BLaER1 (cell line): ENCODE measurements at regions not wholly inside any gene's neighbourhood (a gene's known extent, or its start where the extent isn't known, plus 50 kb on each side); places are given as distances from the start of the nearest gene placed in this dataset.

Experiments
- H3K27ac ChIP-seq: shearing (Covaris generic); formaldehyde crosslinking; 2 replicates; pipeline ENCODE4 v1.8.1; 2022
- H3K27me3 ChIP-seq: shearing (Covaris generic); formaldehyde crosslinking; 2 replicates; pipeline ENCODE4 v1.8.1; 2022
- H3K36me3 ChIP-seq: shearing (Covaris generic); formaldehyde crosslinking; 2 replicates; pipeline ENCODE4 v1.8.1; 2022
- H3K4me1 ChIP-seq: shearing (Covaris generic); formaldehyde crosslinking; 2 replicates; pipeline ENCODE4 v1.8.1; 2022
- H3K4me2 ChIP-seq: shearing (Covaris generic); formaldehyde crosslinking; 2 replicates; pipeline ENCODE4 v1.8.1; 2022
- H3K4me3 ChIP-seq: shearing (Covaris generic); formaldehyde crosslinking; 2 replicates; pipeline ENCODE4 v1.8.1; 2022
- H3K9ac ChIP-seq: shearing (Covaris generic); formaldehyde crosslinking; 2 replicates; pipeline ENCODE4 v1.8.1; 2022
- H3K9me3 ChIP-seq: shearing (Covaris generic); formaldehyde crosslinking; 2 replicates; pipeline ENCODE4 v1.8.1; 2022
- H4K20me1 ChIP-seq: shearing (Covaris generic); formaldehyde crosslinking; 2 replicates; pipeline ENCODE4 v1.8.1; 2022
- Cebpa-rat ChIP-seq: shearing (Covaris generic); IDR thresholded peaks from 2 replicates; pipeline ENCODE4 v1.8.1; 2022

DNA sequence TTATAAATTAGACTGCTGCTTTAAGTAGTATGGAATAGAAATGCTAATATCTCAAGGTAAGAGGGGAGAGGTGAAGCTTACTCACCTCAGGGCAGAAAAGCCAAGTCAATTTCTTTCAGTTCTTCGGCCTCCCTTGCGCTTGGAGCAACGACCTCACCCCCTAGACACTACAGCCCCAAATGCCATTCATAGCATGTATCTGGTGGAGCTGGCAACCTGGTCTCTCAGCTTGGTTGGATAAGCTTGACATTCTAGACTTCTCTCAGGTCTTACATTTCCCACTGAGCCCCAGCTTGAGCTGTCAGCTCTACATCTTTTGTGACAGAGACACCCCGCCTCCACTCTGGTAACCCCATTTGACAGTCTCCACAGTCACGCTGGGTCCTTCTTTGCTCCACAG, 154.9 kb downstream of the ZNF608 start:
- Histone ChIP-seq H3K4me2 (no peak overlapping the region), H3K9me3 (no peaks in the 10 kb centered on the region), H3K4me1 (no peaks in the 10 kb centered on the region)

GRCh38 chr5:124590686-124591085, 155.8 kb downstream of the ZNF608 start:
- Histone ChIP-seq H4K20me1 (no peaks in the 10 kb centered on the region), H3K27ac (no peak overlapping the region), H3K27me3 (no peaks in the 10 kb centered on the region), H3K4me2 (no peak overlapping the region), H3K4me1 (no peaks in the 10 kb centered on the region), H3K36me3 (no peaks in the 10 kb centered on the region), H3K4me3 (no peak overlapping the region), H3K9me3 (peaks cover 3% of the 10 kb centered on the region), H3K9ac (no peak overlapping the region)
- no peak for TF ChIP-seq Cebpa-rat

More for the DNA sequence above, 154.9 kb downstream of the ZNF608 start:
- Histone ChIP-seq H3K27me3 (no peaks in the 10 kb centered on the region), H4K20me1 (no peaks in the 10 kb centered on the region), H3K9ac (no peak overlapping the region), H3K36me3 (no peaks in the 10 kb centered on the region), H3K27ac (no peak overlapping the region), H3K4me3 (no peak overlapping the region)
- TF ChIP-seq Cebpa-rat, result no peak

DNA sequence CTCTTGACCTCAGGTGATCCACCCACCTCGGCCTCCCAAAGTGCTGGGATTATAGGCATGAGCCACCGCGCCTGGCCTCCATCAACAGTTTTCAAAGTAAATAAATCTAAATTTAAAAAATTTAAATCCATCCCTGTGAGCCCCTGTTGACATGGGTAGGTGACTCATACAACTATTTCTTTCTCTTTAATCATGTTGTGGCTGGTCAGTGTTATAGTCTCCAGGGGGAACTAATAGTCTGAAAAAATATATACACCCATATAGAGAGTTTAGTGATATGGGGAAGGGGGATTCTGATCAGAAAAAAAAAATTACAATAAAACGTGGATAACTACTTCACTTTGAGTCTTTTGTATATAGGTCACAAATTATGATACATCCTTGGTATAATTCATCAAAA, 159.2 kb downstream of the ZNF608 start:
- Histone ChIP-seq H4K20me1 (no peaks in the 10 kb centered on the region), H3K4me1 (peaks cover 15% of the 10 kb centered on the region), H3K4me3 (no peak overlapping the region), H3K9ac (no peak overlapping the region), H3K36me3 (no peaks in the 10 kb centered on the region), H3K9me3 (peaks cover 10% of the 10 kb centered on the region), H3K27ac (no peak overlapping the region), H3K4me2 (no peak overlapping the region), H3K27me3 (no peaks in the 10 kb centered on the region)
- no peak for TF ChIP-seq Cebpa-rat

- Histone ChIP-seq H3K4me1 (peaks cover 15% of the 10 kb centered on the region), H4K20me1 (no peaks in the 10 kb centered on the region), H3K27me3 (no peaks in the 10 kb centered on the region), H3K36me3 (no peaks in the 10 kb centered on the region), H3K9ac (no peak overlapping the region), H3K4me2 (no peak overlapping the region), H3K27ac (no peak overlapping the region), H3K9me3 (peaks cover 10% of the 10 kb centered on the region), H3K4me3 (no peak overlapping the region)
- TF ChIP-seq Cebpa-rat, result no peak
Measured at GRCh38 chr5:124584991-124585715, 161.3 kb downstream of the ZNF608 start.

- no peak overlapping the region for H3K4me3 ChIP-seq
- H3K9me3 ChIP-seq, result peaks cover 10% of the 10 kb centered on the region
- H3K9ac ChIP-seq, result no peak overlapping the region
- no peaks in the 10 kb centered on the region for H4K20me1 ChIP-seq
- no peak for TF ChIP-seq Cebpa-rat
- no peaks in the 10 kb centered on the region for H3K36me3 ChIP-seq
- no peak overlapping the region for H3K27ac ChIP-seq
- H3K27me3 ChIP-seq, result no peaks in the 10 kb centered on the region
- H3K4me2 ChIP-seq, result peak overlapping the region; percentile 24
- peaks cover 15% of the 10 kb centered on the region for H3K4me1 ChIP-seq
Measured at GRCh38 chr5:124583469-124584350, 162.7 kb downstream of the ZNF608 start.

- Histone ChIP-seq H3K4me2 (no peak overlapping the region), H3K4me1 (peaks cover 15% of the 10 kb centered on the region), H3K9ac (no peak overlapping the region), H3K27ac (no peak overlapping the region), H3K27me3 (no peaks in the 10 kb centered on the region), H3K36me3 (no peaks in the 10 kb centered on the region), H3K9me3 (peaks cover 10% of the 10 kb centered on the region), H3K4me3 (no peak overlapping the region), H4K20me1 (no peaks in the 10 kb centered on the region)
- TF ChIP-seq Cebpa-rat, result no peak
Measured at GRCh38 chr5:124582561-124582840, 163.9 kb downstream of the ZNF608 start.

GRCh38 chr5:124581738-124582560, 164.5 kb downstream of the ZNF608 start:
- Histone ChIP-seq H3K4me1 (peaks cover 18% of the 10 kb centered on the region), H3K4me2 (no peak overlapping the region), H3K27ac (no peak overlapping the region), H3K4me3 (no peak overlapping the region), H4K20me1 (no peaks in the 10 kb centered on the region), H3K9ac (no peak overlapping the region), H3K27me3 (no peaks in the 10 kb centered on the region), H3K36me3 (no peaks in the 10 kb centered on the region), H3K9me3 (peaks cover 10% of the 10 kb centered on the region)
- TF ChIP-seq Cebpa-rat, result no peak

GRCh38 chr5:124580925-124581737, 165.3 kb downstream of the ZNF608 start:
- H3K4me2 ChIP-seq, result no peak overlapping the region
- peaks cover 21% of the 10 kb centered on the region for H3K4me1 ChIP-seq
- H3K9me3 ChIP-seq, result peaks cover 10% of the 10 kb centered on the region
- H3K27me3 ChIP-seq, result no peaks in the 10 kb centered on the region
- no peaks in the 10 kb centered on the region for H4K20me1 ChIP-seq
- H3K36me3 ChIP-seq, result no peaks in the 10 kb centered on the region
- H3K27ac ChIP-seq, result no peak overlapping the region
- H3K4me3 ChIP-seq, result no peak overlapping the region
- no peak for TF ChIP-seq Cebpa-rat
- no peak overlapping the region for H3K9ac ChIP-seq

DNA sequence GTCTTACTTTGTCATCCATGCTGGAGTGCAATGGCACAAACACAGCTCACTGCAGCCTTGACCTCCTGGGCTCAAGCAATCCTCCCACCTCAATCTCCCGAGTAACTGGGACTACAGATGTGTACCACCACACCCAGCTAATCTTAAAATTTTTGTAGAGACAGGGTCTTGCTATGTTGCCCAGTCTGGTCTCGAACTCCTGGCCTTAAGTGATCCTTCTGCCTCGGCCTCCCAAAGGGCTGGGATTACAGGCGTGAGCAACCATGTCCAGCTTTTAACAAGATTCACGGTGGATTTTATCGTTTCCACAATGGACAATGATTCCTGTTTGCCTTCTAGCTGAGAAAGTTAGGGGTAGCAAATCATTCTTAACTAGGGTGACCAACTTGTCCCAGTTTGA, 165.9 kb downstream of the ZNF608 start:
- TF ChIP-seq Cebpa-rat, result no peak
- no peak overlapping the region for H3K4me2 ChIP-seq
- peaks cover 5% of the 10 kb centered on the region for H3K9me3 ChIP-seq
- H3K9ac ChIP-seq, result no peak overlapping the region
- H3K27me3 ChIP-seq, result no peaks in the 10 kb centered on the region
- H4K20me1 ChIP-seq, result no peaks in the 10 kb centered on the region
- H3K4me3 ChIP-seq, result no peak overlapping the region
- peaks cover 21% of the 10 kb centered on the region for H3K4me1 ChIP-seq
- H3K36me3 ChIP-seq, result no peaks in the 10 kb centered on the region
- no peak overlapping the region for H3K27ac ChIP-seq
